Stimulated activated CD4-positive, alpha-beta T cell treated with anti-CD3 and anti-CD28 coated beads, TNF-alpha, amount 100 ng/mL, for 4 hours (primary cell): ENCODE measurements at regions not wholly inside any gene's neighbourhood (a gene's known extent, or its start where the extent isn't known, plus 50 kb on each side); places are given as distances from the start of the nearest gene placed in this dataset.

Source experiments
- DNase-seq, 3 experiments: peaks; one replicate each; pipeline ENCODE4 v3.0.0-alpha.2; 2020; ENCODE audit warnings: low read depth in 3 of 3

DNA sequence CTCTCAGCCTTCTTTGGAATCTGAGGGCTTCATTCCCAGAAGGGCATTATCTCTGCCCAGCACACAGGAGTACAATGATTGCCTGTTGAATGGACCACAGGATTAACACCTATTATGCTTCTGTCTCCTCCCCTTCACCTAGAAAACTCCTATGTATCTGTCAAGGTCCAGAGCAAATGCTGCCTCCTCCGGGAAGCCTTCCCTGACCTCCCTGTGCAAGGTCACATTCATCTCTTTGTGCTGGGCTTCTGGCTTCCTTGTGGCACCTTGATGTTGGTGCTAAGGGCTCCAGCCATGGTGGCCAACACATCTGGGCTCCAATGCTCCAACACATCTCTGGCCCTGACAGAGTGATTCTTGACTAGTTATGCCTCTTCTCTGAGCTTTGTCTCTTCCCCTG, 49.9 kb upstream of the ATP2B2 start:
- no peak for DNase-seq

DNA sequence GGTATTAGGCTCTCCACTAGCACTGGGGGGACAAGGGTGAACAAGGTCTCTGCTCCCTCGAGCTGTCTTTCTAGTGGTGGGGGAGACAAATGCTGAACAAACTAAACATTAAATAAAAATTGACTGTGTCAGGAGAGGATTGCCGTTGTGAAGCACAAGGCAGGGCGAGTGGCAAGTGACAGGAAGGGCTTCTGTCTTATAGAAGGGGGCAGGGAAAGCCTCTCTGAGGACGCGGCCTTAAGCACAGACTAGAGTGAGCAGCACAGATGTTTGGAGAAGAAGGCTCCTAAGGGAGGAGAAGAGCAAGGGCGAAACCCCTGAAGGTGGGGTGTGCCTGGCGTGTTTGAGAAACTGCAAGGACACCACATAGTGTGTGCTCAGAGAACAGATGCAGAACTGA, 50.9 kb upstream of the ATP2B2 start:
- no peak for DNase-seq

- DNase-seq: no peak
Observed at GRCh38 chr3:10557250-10557649, 51.9 kb upstream of the ATP2B2 start.

- DNase-seq: no peak
Observed at GRCh38 chr3:10557781-10558373, 52.5 kb upstream of the ATP2B2 start.

DNA sequence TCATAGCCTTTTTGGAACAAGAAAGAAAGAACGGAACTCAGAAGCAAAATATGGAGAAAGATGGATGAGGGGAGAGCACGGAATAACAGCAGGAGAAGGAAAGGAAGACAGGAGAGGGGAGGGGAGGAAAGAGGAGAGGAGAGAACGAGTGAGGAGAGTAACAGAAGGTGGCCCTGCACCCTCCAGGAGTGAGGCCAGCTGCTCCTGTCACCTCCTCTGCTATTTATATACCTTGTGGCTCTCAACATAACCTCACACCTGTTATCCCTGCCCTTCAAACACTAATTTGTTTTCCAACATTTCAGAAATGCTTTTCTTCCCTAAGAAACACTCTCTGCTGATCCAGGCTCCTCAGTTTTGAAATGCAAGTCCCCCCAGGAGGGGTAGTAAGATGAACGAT, 53.4 kb upstream of the ATP2B2 start:
- DNase-seq: no peak

DNA sequence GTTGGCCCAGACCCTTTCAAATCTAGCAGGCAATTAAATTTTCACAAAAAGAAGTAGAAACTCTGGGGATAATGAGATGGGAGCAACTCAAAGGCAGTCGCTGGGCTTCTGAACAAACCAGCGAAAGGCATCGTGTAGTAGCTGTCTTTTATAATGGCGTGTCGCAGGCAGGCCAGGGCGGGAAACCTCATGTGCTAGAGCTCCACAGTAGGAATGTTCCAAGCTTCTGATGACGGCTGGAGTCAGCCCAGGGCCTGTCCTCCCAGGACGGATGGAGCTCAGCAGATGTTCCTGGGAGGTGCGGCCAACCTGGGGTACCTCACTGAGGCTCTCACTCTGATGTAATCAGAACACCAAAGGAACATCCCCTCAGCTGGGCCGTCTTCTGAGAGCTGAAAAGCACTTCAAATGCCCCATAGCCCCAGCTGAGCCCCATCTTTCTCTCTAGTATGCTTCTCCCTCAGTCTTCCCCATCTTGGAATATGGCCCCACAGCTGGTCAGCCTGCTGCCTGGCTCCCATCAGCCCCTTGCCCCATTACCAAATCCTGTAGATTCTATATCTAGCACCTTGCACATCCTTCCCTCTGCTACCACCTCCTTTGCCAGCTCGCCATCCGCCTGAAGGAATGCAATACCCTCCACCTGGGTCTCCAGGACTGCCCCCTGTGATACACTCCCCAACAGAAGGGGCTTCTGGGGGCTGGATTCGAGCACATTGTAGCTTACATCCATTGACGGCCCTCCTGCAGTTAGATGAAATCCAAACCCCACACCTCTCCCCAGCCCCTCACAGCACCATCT, 54.9 kb upstream of the ATP2B2 start:
- DNase-seq: no peak

DNA sequence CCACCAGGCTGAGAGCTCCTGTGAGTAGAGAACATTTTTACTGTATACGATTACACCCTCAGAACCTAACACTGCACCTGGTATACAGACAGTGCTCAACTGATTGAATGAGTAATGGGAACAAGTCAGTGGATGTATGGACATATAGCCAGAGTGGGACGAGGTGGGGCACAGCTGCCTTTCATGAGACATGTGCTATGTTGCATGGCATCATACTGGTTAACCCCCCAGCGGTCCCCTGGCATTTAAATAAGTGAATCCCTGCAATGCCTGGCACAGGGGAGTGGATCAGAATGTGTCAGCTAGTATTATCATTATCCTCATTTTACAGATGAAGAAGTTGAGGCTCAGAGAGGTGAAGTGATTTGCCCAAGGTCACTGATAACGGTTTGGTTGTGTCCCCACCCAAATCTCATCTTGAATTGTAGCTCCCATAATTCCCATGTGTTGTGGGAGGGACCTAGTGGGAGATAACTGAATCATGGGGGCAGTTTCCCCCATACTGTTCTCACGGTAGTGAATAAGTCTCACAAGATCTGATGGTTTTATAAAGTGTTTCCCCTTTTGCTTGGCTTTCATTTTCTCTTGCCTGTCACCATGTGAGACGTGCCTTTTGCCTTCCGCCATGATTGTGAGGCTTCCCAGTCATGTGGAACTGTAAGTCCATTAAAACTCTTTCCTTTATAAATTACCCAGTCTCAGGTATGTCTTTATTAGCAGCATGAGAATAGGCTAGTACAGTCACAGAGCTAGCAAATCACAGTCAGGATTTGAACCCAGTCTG, 56.0 kb upstream of the ATP2B2 start:
- no peak for DNase-seq

DNA sequence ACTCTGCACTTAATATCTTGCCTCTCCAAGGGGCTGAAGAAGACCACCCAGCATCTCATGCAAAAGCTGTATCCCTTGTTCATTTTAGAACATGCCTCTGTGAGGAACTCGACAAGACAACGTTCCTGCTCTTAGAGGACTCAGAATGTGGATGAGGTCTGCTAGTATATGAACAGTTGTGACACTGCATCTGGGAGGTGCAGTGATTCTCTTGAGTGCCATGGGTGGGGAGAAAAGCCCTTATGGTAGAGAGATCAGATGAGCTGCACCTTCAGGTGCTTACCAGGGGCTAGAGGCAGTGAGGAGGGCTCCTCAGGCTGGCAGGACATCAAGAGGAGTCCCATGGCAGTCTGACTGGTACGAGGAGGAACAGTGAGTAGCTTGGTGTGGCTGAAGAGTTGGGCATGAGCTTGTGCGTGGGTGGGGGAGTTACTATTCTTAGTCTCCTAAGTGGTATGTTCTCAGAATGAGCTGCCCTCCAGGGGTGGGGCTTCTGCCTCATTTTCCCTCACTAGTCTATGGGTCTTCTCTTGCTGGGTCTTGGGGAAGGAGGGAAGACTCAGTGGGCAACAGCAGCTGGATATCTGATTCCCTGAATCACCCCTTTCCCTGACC, 56.7 kb upstream of the ATP2B2 start:
- no peak for DNase-seq

GRCh38 chr3:10563396-10563795, 58.0 kb upstream of the ATP2B2 start:
- no peak for DNase-seq

GRCh38 chr3:10565814-10566213, 60.4 kb upstream of the ATP2B2 start:
- no peak for DNase-seq

- no peak for DNase-seq
Observed at GRCh38 chr3:10566451-10566850, 61.1 kb upstream of the ATP2B2 start.

GRCh38 chr3:10568549-10568948, 63.2 kb upstream of the ATP2B2 start:
- no peak for DNase-seq

DNA sequence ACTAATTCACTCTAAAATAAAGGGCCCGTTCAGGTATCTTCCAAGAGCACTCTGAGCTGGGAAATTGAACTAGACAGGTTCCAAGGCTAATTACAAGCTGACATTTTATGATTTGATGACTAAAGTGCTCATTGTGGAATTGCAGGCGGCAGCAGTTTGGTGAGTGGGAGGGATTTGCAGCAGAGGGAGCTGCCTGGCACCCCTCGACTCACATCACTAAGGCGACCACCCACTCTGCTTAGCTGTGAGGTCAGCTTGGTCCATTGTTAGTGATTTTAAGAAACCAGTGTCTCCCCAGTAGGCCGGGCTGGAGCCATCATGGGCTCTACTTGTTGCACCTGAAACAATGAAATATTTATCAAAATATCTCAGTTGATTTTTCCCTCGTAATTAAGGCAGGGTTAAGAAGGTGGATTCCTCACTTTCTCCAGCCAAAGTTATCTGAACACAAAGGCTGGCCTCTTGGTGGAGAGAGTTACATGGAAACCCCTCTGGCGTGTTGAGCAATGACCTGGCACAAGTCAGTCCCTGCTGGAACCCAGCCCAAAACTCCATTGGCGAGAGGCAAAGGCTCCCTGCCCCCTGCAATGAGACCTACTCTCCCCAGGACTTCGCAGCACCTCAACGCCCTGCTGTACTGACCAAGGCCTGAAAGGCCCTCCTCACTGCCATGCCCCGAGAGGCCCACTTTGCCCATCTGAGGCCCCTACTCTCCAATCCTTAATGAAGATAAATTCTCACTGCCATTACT, 65.0 kb upstream of the ATP2B2 start:
- no peak for DNase-seq

DNA sequence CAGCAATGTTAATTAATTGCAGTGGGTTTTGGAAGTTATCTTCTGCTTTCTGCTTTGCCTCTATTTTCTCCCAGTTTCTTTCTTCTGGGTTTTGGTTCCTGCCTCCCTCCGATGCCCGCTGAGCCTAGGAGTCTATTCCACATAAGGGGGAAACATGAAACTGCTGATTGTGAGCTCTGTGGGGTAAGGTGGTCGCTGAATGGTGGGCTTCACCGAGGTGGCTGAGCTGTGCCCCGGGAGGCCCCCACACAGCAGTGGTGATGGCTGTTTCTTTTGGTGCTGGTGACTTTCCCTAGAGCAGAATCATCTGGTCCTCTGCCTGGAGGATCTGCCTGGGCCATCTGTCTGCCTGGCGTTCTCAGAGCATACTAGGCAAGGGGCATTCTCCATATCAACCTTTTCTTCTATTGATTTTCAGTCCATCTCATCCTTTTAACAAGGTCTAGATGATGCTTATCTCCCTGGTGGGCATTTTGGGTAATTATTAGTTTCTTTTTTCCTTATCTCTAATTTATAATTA, 68.8 kb upstream of the ATP2B2 start:
- no peak for DNase-seq

- DNase-seq: no peak
Observed at GRCh38 chr3:10575601-10576160, 70.3 kb upstream of the ATP2B2 start.

GRCh38 chr3:10577486-10577885, 72.1 kb upstream of the ATP2B2 start:
- no peak for DNase-seq

DNA sequence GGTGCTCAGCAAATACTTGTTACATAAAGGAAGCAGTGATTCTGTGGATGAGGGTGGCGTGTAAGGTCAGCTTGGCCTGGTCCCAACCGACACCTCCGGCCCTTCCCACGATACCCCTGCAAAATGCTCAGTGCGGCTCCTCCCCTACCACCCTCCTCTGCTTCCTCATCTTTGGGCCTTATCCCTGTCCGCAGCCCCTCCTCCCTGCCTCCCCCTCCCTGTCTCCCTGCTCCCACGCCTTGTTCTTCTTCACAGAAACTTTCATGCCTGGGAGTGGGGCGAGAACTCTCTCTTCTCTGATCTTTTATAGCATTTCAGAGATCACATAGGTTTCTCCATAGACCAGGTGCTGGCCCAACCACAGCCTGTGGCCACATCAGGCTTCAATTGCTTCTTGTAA, 75.0 kb upstream of the ATP2B2 start:
- no peak for DNase-seq

GRCh38 chr3:10581251-10581650, 75.9 kb upstream of the ATP2B2 start:
- DNase-seq: no peak

GRCh38 chr3:10581716-10582115, 76.3 kb upstream of the ATP2B2 start:
- no peak for DNase-seq

GRCh38 chr3:10582733-10583132, 77.3 kb upstream of the ATP2B2 start:
- DNase-seq: no peak
